HG03064 (cell line): ENCODE measurements at regions not wholly inside any gene's neighbourhood (a gene's known extent, or its start where the extent isn't known, plus 50 kb on each side); places are given as distances from the start of the nearest gene placed in this dataset.

Experiments used
- ATAC-seq: cut with Tn5 transposase; IDR thresholded peaks from one replicate; pipeline ENCODE4 v1.9.1; 2021; ENCODE audit warnings: low read depth; ENCODE audit not compliant: unreplicated experiment

DNA sequence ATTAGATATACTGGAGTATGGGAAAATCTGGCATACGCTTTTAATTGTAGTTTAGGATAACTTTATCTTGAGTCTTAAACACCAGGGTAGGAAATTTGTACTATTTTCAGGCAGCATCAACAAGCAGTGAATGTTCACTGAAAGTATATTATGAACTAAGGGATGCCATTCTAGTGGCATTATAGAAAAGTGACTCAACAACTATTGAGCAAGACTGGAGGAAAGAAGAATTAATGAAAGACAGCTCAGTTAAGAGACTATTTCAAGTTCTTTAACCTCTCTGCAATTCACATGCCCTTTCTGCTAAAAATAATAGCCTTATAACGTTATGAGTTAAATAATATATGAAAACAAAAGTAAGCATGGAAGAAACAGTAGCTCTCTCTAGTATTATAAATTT lies 343.1 kb downstream of the FSCB start:
- ATAC-seq: no peak

DNA sequence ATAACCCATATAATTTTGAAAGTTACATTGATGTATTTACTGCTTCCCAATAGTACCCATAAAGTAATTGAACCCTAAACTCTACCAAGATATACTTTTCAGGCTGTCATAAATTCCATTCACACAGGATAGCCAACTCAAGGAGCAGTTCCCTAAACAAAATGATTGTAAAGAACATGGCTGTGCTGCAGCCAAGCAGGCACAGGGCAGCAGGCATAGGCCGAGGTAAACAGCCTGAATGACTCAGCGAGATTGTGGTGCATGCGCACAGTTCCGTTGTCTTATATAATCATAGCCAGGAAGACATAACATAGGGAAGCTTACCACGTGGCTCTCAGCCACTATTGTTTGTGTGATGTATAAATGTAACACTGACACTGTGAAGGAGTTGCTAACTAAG lies 344.9 kb downstream of the FSCB start:
- ATAC-seq: no peak

DNA sequence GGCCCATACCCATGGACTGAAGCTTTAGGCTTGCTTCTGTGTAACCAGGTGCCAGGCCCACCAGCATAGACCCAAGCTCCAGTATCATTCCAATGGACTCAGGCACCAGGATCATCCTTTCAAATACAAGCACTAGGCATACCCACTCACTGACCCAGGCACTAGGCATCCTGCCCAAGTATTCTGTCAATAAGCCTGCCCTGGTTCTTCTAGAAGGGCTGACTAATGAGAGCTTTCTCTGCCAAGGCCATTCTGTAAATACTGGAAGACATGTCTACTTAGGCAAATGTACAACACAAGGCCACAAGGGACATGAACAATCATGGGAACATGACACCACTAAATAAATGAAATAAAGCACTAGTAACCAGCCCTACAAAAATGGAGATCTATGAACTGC lies 352.2 kb downstream of the FSCB start:
- no peak for ATAC-seq

DNA sequence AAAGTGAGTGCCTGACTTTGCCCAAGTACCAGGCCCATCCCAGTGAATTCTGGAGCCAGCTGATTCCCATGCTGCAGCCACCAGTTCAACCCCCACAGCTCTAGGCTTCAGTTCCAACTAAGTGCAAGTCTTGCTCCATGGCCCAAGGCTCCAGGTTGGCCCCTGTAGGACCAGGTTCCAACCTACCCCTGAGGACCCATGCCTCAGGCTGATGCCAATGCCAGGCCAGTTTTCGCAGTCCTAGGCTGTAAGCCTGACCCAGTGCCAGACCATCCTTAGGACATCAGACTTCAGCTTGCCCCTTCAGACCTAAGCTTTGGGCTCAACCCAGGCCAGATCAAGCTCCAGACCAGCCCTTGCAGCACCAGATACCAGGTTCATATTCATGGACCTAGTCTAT lies 352.6 kb downstream of the FSCB start:
- no peak for ATAC-seq

- no peak for ATAC-seq
Measured at GRCh38 chr14:44151130-44151820, 355.8 kb downstream of the FSCB start.

- ATAC-seq: no peak
Measured at GRCh38 chr14:44149597-44149996, 357.5 kb downstream of the FSCB start.

GRCh38 chr14:44142006-44142405 lies 365.1 kb downstream of the FSCB start:
- no peak for ATAC-seq

- ATAC-seq: no peak
Measured at GRCh38 chr14:44135972-44136371, 371.1 kb downstream of the FSCB start.

- ATAC-seq: no peak
Measured at GRCh38 chr14:44131861-44132260, 375.2 kb downstream of the FSCB start.

GRCh38 chr14:44113769-44114730 lies 393.0 kb downstream of the FSCB start:
- ATAC-seq: no peak

GRCh38 chr14:44112774-44113460 lies 394.2 kb downstream of the FSCB start:
- ATAC-seq: no peak

GRCh38 chr14:44109036-44109435 lies 398.0 kb downstream of the FSCB start:
- ATAC-seq: no peak

DNA sequence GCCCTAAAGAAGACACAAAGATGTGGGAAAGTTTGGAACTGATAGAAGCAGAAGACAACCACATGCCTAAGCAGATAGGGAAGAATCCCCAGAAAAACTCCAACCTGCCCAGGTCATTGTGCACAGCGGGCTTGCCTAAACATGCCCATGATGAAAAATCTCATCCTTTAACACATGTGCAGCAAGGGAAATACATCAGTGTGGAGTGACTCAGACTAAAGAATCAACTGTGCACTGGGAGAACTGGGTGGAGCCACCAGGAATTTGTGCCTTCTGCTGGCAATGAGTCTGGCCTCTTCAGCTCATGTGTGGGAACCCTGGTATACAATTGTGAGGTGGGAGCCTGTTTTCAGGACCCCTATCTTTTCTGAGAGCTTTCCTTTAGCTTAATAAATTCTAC lies 398.5 kb downstream of the FSCB start:
- no peak for ATAC-seq

GRCh38 chr14:44107156-44107555 lies 399.9 kb downstream of the FSCB start:
- no peak for ATAC-seq

DNA sequence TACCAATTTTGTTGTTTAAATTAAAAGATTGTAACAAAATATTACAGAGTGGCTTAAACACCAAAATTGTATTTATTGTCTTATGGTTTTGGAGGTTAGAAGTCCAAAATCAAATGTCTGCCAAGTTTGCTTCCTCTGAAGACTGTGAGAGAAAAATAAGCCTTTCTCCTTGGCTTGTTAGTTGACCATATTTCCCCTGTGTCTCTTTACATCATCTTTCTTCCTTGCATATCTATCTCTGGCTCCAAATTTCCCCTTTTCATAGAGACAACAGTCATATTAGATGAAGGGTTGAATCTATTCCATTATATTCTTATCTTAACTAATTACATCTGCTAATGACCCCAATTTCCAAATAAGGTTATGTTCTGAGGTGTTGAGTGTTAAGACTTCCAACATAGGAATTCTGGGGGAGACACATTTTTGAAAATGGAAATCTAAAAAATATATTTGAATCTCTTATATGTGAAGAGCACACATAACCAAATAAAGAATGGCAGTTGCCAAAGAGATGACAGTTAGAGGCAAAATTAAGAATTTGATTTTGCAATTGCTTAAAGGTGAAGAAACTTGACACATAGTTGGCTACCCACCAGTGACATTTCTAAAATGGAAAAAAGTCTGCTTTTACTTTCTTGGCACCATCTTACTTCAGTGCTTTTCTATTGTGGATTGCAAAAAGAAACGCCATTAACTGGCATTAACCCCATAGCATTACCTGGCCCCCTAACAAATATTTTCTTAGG lies 407.2 kb downstream of the FSCB start:
- no peak for ATAC-seq

GRCh38 chr14:44081146-44081545 lies 425.9 kb downstream of the FSCB start:
- ATAC-seq: no peak

DNA sequence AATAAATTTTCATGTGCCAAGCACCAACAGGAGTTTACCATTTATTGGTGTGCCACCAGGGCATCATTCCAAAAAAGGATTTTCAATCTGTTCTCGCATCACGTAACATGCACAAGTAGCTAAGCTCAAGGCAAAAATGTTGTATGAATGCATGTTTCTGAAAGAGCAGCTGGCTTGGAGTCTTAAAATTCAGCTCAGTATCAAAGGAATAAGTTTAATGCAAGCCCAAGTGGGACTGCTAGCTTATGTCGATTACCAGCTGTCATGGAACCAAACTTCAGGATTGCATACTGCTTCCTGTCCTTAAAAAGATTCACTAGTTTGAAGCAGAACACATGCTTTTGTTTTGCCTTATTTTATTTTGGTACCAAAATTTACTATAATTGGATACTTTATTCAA lies 437.0 kb downstream of the FSCB start:
- ATAC-seq: no peak

GRCh38 chr14:44053422-44053821 lies 453.7 kb downstream of the FSCB start:
- no peak for ATAC-seq

- no peak for ATAC-seq
Measured at GRCh38 chr14:44041700-44042099, 465.4 kb downstream of the FSCB start.

GRCh38 chr14:44040561-44040960 lies 466.5 kb downstream of the FSCB start:
- ATAC-seq: no peak

DNA sequence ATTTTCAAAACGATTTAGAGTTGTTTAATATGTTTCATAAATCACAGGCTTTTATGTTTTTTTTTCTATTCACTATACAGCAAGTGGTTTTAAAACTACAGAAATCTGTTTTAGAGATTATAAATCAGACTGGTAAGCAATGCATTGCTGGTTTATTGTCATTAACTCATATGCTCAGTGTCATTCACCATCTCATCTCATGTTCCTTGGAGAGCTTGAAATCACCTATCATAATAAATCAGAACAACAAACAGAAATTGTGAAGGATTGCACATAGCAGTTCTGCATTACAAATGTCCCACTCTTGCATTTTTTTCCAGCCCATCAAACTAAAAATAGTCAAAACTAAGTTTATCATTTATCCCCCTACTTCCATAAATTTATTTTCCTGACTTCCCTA lies 470.8 kb downstream of the FSCB start:
- no peak for ATAC-seq
